Transverse colon (tissue), 4 donors: ENCODE measurements at regions not wholly inside any gene's neighbourhood (a gene's known extent, or its start where the extent isn't known, plus 50 kb on each side); places are given as distances from the start of the nearest gene placed in this dataset.

Source experiments
- CTCF ChIP-seq, 5 experiments: fragments of 200-600 bp in 3 of 5; fragments of 450-650 bp in 2 of 5; sonication (generic) in 3 of 5; IDR thresholded peaks; 1 replicate in 2 of 5; 2 replicates in 3 of 5; pipeline ENCODE4 v1.5.1; 2016 to 2017; ENCODE audit warnings: antibody characterized with exemption in 5 of 5, inconsistent platforms in 3 of 5, mild to moderate bottlenecking in 2 of 5, moderate library complexity in 1 of 5
- POLR2A ChIP-seq: fragments of 450-650 bp; IDR thresholded peaks from one replicate; pipeline ENCODE4 v1.6.1; 2016; ENCODE audit warnings: antibody characterized with exemption, mild to moderate bottlenecking, moderate library complexity
- POLR2AphosphoS5 ChIP-seq, 3 donors: sonication (generic); formaldehyde crosslinking; IDR thresholded peaks; one replicate each; pipeline ENCODE4 v1.6.1; 2016; ENCODE audit warnings: antibody characterized with exemption in 3 of 3

GRCh38 chr4:188439641-188440311 lies 300.5 kb downstream of the TRIML1 start:
- TF ChIP-seq CTCF (IDR thresholded peaks at IDR 0.05): no peak
- TF ChIP-seq POLR2A: no peak
- TF ChIP-seq POLR2AphosphoS5 (IDR thresholded peaks at IDR 0.05): no peak
